BJ (cell line): ENCODE measurements at regions not wholly inside any gene's neighbourhood (a gene's known extent, or its start where the extent isn't known, plus 50 kb on each side); places are given as distances from the start of the nearest gene placed in this dataset.

Experiments used
- CTCF ChIA-PET: fragments of 350-600 bp; formaldehyde crosslinking; extraction: SDS; loops from one replicate; lab custom pipeline; 2021; ENCODE audit warnings: antibody characterized with exemption, inconsistent platforms; lab: Yijun Ruan, JAX
- POLR2A ChIA-PET: fragments of 300-600 bp; sonication (Branson Sonifier 250); formaldehyde crosslinking; extraction: SDS; loops from one replicate; lab custom pipeline; 2021; ENCODE audit warnings: antibody characterized with exemption; lab: Charles Lee
- DNase-seq: peaks from one replicate; pipeline ENCODE4 v3.0.0-alpha.2; 2011; ENCODE audit warnings: low read depth
- H3K27me3 ChIP-seq: 2 replicates; pipeline ENCODE4 v1.6.0; 2011; ENCODE audit warnings: low read length; ENCODE audit not compliant: control insufficient read depth, insufficient read depth
- H3K36me3 ChIP-seq: 2 replicates; pipeline ENCODE4 v1.5.1; 2011; ENCODE audit warnings: low read length; ENCODE audit not compliant: control insufficient read depth, insufficient read depth
- H3K4me3 ChIP-seq: 2 replicates; pipeline ENCODE4 v1.5.1; 2011; ENCODE audit warnings: low read depth, mild to moderate bottlenecking, control low read depth, low read length
- TF ChIP-seq, protein P1 (sequence below): IDR thresholded peaks from 2 replicates; pipeline ENCODE4 v1.5.1; 2011; ENCODE audit warnings: low read depth, mild to moderate bottlenecking, control low read depth, inconsistent platforms, low read length, moderate library complexity; ENCODE audit not compliant: insufficient read depth

DNA sequence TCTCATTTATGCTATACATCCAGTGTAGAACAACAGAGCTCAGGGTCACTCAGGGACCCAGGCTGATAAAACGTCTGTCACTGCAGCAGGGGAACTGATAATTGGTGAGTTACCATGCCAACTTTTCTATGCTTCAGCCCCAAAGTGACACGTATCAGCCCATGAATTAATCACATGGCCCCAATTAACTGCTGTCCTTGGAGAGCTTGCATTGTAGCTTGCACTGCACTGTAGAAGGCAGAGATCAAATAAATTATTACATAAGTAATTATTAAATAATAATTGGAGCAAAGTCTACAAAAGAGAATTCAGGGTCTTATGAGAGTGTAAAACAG, 144.6 kb downstream of the SUDS3 start:
- DNase-seq: no peak
- POLR2A ChIA-PET: no interaction called here
- H3K4me3 ChIP-seq: no peak overlapping the region
- no peaks in the 10 kb centered on the region for H3K27me3 ChIP-seq
- TF ChIP-seq, protein P1, sequence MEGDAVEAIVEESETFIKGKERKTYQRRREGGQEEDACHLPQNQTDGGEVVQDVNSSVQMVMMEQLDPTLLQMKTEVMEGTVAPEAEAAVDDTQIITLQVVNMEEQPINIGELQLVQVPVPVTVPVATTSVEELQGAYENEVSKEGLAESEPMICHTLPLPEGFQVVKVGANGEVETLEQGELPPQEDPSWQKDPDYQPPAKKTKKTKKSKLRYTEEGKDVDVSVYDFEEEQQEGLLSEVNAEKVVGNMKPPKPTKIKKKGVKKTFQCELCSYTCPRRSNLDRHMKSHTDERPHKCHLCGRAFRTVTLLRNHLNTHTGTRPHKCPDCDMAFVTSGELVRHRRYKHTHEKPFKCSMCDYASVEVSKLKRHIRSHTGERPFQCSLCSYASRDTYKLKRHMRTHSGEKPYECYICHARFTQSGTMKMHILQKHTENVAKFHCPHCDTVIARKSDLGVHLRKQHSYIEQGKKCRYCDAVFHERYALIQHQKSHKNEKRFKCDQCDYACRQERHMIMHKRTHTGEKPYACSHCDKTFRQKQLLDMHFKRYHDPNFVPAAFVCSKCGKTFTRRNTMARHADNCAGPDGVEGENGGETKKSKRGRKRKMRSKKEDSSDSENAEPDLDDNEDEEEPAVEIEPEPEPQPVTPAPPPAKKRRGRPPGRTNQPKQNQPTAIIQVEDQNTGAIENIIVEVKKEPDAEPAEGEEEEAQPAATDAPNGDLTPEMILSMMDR: no peak
- no peaks in the 10 kb centered on the region for H3K36me3 ChIP-seq
- CTCF ChIA-PET: no interaction called here

DNA sequence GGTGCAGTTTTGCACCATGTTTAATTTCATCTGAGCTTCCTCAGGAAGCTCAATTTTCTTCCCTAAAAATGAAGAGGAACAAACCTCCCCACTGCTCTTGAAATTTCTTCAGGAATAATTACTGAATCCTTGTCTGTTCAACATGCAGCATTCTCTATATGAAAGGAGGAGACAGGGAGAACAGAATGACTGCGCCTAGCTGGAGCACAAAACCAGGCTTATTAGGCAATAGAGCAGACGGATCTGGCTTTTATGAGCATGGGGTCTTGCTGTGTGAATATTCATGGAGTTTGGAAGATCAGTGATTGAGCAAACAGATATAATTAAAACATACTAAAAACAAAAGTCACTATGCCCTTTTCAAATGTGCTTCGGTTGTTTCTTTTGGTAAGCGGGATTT, 148.1 kb downstream of the SUDS3 start:
- H3K36me3 ChIP-seq: no peaks in the 10 kb centered on the region
- ChIA-PET CTCF (no interaction called here), POLR2A (no interaction called here)
- TF ChIP-seq, protein P1: no peak
- no peak overlapping the region for H3K4me3 ChIP-seq
- H3K27me3 ChIP-seq: no peaks in the 10 kb centered on the region
- DNase-seq: no peak

DNA sequence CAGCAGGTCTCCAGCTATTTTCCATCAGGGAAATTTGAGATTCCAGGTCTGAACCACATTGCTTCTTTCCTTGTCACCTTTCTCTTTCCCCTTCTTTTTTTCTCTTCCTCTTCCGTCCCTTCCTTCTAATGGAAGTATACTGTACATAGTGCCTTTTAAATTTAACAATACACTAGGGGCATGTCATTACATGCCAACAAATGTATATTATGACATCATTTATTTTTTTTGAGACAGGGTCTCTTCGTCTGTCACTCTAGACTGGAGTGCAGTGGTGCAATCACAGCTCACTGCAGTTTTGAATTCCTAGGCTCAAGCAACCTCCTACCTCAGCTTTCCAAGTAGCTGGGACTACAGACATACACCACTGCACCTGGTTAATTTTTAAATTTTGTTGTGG, 148.9 kb downstream of the SUDS3 start:
- POLR2A ChIA-PET: no interaction called here
- Histone ChIP-seq H3K4me3 (no peak overlapping the region), H3K36me3 (no peaks in the 10 kb centered on the region), H3K27me3 (no peaks in the 10 kb centered on the region)
- TF ChIP-seq, protein P1: no peak
- CTCF ChIA-PET: no interaction called here
- no peak for DNase-seq

DNA sequence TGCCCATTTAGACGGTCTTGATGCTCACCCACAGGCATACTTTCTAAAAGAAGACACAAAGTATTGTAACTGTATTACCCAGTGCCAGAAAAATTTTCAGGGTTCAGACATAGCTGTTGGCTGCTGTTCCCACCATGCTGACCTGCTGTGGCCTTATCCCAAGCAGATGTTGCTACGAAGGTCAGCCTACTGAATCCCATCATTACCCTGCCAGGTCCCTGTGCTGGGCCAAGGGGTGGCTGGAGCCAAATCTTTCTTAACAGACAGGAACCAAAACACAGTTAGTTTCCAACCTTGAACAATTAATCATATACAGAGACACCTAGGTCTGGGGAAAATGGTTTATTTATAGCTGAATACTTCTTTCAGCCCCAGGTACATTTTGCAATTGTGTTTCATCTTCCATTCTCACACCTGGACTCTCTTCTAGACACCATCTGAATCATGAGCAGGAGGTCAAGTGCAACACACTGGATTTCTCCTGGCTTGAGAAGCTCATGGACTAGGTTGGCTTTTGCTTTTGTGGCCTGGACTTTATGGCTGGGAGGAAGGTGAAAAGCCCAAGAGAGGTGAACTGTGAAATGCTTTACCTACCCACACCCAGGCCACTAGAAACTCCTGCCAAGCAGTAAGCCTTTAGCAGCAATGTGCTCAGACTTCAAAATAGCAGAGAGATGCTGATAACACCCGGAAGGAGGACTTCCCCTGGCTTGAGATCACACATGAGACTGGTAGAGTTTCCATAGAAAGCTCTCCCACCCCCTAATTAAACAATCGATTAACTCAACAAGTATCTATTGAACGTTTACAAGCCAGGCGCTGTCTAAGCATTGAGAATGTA, 150.1 kb downstream of the SUDS3 start:
- ChIA-PET POLR2A (no interaction called here), CTCF (interaction anchor here (0.6 kb wide), 1 partner anchor 27 kb away, joined by 7 read pairs; no protein-coding TSS in a partner anchor)
- DNase-seq: no peak
- H3K27me3 ChIP-seq: no peaks in the 10 kb centered on the region
- TF ChIP-seq, protein P1: no peak
- no peaks in the 10 kb centered on the region for H3K36me3 ChIP-seq
- H3K4me3 ChIP-seq: no peak overlapping the region

DNA sequence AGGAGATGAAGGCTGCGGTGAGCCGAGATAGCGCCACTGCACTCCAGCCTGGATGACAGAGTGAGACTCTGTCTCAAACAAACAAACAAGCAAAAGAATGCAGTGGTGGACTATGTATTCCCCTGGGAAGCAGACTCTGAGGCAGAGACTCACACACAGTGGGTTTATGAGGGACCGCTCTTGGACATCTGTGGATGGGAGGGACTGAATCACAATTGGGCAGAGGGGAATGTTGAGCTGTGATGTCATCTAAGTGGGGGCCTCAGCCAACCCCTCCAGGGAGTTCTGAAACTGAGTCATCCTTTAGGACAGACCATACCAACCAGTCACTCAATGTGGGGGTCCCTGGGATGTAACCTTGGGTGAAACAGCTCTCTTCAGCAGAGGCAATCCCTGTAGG, 151.0 kb downstream of the SUDS3 start:
- ChIA-PET CTCF (no interaction called here), POLR2A (no interaction called here)
- Histone ChIP-seq H3K36me3 (no peaks in the 10 kb centered on the region), H3K4me3 (no peak overlapping the region), H3K27me3 (no peaks in the 10 kb centered on the region)
- no peak for DNase-seq
- TF ChIP-seq, protein P1: no peak
